NCI-H1105 (cell line): ENCODE measurements at regions not wholly inside any gene's neighbourhood (a gene's known extent, or its start where the extent isn't known, plus 50 kb on each side); places are given as distances from the start of the nearest gene placed in this dataset.

Experiments used
- DNase-seq: peaks from one replicate; lab custom pipeline; 2025; lab: John Stamatoyannopoulos, UW

DNA sequence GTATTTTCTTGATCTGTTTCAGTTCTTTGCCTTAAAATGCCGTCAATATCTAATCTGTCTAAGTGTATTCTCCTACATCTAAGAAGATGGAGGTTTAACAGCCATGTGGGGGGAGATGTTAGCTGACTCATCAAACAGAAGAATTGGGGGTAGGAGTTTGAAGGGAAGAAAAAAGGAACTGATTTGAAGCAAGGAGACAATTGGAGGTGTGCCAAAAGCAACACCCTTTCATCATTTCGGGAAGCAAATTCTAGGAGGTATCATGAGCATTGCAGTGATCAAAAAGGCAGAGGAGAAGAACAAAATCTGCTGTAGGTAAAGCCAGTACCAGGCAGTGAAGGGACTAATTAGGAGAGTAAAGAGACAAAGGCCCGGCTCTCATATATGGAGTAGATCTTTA, 337.3 kb upstream of the TBC1D5 start:
- DNase-seq: no peak

DNA sequence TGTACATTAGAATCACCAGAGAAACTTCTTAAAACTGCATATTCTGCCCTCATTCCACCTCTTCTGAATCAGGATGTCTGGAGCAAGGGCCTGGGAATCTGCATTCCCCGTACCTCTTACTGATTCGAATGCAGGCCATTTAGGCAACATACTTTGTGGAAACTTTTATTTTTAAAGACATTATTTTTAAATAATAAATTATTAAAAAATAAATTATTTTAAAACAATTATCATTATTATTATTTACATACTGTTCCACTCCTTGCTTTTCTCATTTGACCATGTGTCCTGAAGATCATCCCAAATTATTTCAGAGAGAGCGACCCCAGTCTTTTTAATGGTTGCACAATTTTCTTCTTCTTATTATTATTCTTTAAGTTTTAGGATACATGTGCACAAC, 336.6 kb upstream of the TBC1D5 start:
- DNase-seq: no peak

GRCh38 chr3:18077128-18077840, 334.9 kb upstream of the TBC1D5 start:
- no peak for DNase-seq

DNA sequence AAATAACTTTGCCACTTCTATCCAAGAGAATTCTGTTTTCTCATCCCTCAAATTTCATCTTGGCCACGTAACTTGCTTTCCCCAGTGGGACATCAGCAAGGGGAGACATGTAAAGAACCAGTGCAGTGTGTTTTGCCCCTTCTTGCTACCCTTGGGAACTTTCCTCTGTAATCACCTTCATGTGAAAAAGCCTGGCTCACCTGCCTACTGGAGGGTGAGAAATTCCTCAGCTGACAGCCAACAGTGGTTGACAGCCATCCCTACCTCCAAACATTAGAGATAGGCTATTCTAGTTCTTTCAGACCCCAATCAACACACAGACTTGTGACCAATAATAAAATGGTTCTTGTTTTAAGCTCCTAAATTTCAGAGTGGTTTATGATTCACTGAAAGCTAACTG, 333.9 kb upstream of the TBC1D5 start:
- DNase-seq: no peak

GRCh38 chr3:18075799-18076198, 333.4 kb upstream of the TBC1D5 start:
- no peak for DNase-seq

DNA sequence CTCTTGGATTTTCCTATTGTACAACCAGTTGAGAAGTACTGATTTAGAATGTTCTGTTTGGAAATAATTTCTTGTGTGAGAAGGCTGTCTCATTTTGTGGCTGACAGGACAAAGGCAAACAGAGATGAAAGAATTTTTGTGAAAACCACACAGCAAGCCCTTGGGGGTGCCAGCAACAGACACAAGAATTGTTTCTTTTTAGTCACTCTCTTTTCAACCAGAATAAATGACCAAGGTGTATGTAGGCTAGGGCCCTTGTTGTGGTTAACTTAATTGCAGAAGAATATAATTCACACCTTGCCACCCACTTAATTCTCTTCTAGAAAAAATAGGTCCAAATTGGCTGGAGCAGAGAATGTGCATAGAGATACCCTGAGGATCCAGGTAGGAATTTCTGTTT, 329.4 kb upstream of the TBC1D5 start:
- no peak for DNase-seq

- DNase-seq: no peak
Measured at GRCh38 chr3:18070944-18071343, 328.5 kb upstream of the TBC1D5 start.

GRCh38 chr3:18070231-18070630, 327.8 kb upstream of the TBC1D5 start:
- DNase-seq: no peak

DNA sequence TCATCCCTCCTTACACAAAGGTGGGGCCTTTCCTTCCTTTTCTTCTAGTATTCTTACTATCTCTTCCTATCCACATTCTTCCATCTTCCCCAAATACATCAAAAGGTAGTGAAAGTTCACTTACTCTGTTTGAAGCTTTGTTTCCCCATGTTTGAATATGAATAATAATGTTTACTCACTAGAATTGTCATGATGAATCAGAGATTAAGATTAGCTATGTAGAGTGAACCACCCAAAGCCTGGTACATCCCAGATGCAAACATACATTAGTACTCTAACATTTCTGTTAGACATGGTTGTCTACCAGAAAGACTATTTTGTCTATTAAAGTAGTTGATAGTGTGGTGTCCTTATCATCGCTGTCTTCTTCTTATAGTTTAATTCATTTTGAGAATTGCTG, 327.1 kb upstream of the TBC1D5 start:
- DNase-seq: no peak

GRCh38 chr3:18066899-18067582, 324.6 kb upstream of the TBC1D5 start:
- no peak for DNase-seq

GRCh38 chr3:18064586-18064985, 322.2 kb upstream of the TBC1D5 start:
- DNase-seq: no peak

- DNase-seq: no peak
Measured at GRCh38 chr3:18062657-18063025, 320.2 kb upstream of the TBC1D5 start.

- DNase-seq: no peak
Measured at GRCh38 chr3:18061737-18062656, 319.6 kb upstream of the TBC1D5 start.

GRCh38 chr3:18058666-18059065, 316.2 kb upstream of the TBC1D5 start:
- no peak for DNase-seq

DNA sequence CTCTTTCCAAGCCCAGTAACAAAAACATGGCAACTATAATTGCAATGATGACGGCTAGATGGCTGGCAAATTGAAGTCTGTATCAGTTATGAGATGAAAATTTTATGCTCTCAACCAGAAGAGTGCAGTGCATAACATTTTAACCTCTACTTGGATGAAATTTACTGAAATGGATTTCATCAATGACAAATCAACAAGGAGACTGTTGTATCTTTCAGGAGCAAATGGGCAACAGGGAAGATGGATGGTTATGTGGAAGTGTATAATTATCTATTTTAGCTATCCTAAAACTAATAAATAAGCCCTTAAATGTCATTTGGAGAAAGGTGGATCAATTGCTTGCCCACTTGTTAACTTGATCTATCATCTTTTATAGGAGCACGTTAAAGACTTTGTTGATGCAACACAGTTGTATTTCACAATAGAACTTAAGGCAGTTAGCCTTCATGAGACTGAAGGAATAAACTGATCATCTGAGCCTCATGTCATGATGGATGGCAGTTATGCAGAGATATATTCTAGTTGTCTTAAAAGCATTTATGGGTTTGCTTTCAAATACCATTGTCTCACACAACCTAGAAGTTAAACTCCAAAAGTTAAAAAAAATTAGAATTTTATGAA, 315.1 kb upstream of the TBC1D5 start:
- DNase-seq: no peak

GRCh38 chr3:18054625-18055024, 312.2 kb upstream of the TBC1D5 start:
- DNase-seq: no peak

GRCh38 chr3:18051306-18051705, 308.9 kb upstream of the TBC1D5 start:
- DNase-seq: no peak

- no peak for DNase-seq
Measured at GRCh38 chr3:18049096-18049495, 306.7 kb upstream of the TBC1D5 start.

- no peak for DNase-seq
Measured at GRCh38 chr3:18047052-18047451, 304.6 kb upstream of the TBC1D5 start.

DNA sequence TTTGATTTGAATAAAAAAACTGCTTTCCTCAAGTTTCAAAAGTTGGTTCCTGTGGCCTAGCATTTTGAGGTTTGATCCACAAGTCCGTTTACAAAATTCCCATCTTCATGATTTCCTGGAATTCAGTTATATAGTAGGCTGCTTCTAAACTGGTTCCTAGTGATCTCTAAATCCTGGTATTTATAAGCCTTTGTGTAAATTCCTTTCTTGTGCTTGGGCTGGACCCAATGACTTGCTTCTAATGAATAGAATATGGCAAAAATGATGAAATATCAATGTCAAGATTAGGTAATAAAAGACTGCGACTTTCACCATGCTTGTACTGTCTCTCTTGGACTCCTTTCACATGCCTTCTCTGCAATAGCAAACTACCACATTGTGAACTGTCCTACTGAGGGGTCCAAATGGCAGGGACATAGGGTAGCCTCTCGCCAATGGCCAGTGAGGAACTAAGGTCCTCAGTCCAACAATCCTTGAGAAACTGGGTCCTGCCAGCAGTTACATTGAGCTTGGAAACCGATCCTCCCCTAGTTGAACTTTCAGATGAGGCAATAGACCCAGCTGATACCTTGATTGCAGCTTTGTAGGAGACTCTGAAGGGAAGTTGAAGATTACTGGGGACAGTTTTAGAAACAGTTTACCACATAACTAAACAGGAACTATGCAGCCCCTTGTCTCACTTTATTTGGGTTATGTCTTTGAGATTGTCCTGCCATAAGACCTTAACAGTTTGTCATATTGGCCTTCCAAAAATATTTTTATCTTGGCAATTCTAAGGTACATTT, 303.9 kb upstream of the TBC1D5 start:
- DNase-seq: no peak
